ENCODE measurements at regions not wholly inside any gene's neighbourhood (a gene's known extent, or its start where the extent isn't known, plus 50 kb on each side); places are given as distances from the start of the nearest gene placed in this dataset.

GRCh38 chr5:67366276-67366675, 169.7 kb upstream of the CD180 start:
- no peaks in the 10 kb centered on the region for H3K9me3 ChIP-seq (ENCODE audit: severe bottlenecking)
- no peak for TF ChIP-seq CTCF (IDR thresholded peaks at IDR 0.05; ENCODE audit: low read depth, low read length)
- DNase-seq, result no peak
- no peak overlapping the region for H3K27ac ChIP-seq
- no peak overlapping the region for H3K4me3 ChIP-seq (ENCODE audit: low read depth, low read length)
- no peaks in the 10 kb centered on the region for H3K36me3 ChIP-seq
- no peaks in the 10 kb centered on the region for H3K27me3 ChIP-seq (ENCODE audit: insufficient read depth, low read depth, severe bottlenecking)

GRCh38 chr5:67364381-67364970, 167.9 kb upstream of the CD180 start:
- H3K9me3 ChIP-seq (ENCODE audit: severe bottlenecking), result no peaks in the 10 kb centered on the region
- H3K4me3 ChIP-seq (ENCODE audit: low read depth, low read length), result no peak overlapping the region
- TF ChIP-seq CTCF (IDR thresholded peaks at IDR 0.05; ENCODE audit: low read depth, low read length), result no peak
- no peaks in the 10 kb centered on the region for H3K27me3 ChIP-seq (ENCODE audit: insufficient read depth, low read depth, severe bottlenecking)
- no peak for DNase-seq
- H3K27ac ChIP-seq, result no peak overlapping the region
- H3K36me3 ChIP-seq, result no peaks in the 10 kb centered on the region

GRCh38 chr5:67363963-67364362, 167.4 kb upstream of the CD180 start:
- TF ChIP-seq CTCF (IDR thresholded peaks at IDR 0.05; ENCODE audit: low read depth, low read length), result no peak
- H3K27me3 ChIP-seq (ENCODE audit: insufficient read depth, low read depth, severe bottlenecking), result no peaks in the 10 kb centered on the region
- H3K9me3 ChIP-seq (ENCODE audit: severe bottlenecking), result no peaks in the 10 kb centered on the region
- no peaks in the 10 kb centered on the region for H3K36me3 ChIP-seq
- no peak overlapping the region for H3K27ac ChIP-seq
- no peak overlapping the region for H3K4me3 ChIP-seq (ENCODE audit: low read depth, low read length)
- DNase-seq, result no peak

DNA sequence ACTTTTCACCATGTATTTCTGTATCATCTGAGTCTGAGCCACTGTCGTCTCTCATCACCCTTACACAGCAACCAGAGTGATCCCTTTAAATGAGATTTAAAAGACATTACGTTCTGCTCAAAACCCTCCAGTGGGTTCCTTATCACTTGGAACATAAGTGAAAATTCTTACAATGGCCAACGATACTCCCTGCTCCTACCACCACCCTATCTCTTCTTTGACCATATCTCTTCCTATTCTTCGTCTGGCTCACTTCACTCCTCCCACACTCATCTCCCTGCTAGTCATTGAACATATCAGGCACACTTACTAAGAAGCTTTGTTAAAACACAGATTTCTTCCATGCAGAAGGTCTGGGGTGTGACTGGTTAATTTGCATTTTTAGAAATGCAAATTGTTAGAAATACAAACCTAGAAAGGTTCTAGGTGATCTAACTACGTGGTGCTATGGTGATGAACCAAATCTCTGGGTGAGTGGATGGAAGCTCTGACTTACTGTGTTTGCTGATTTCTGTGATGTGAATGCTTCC, 166.6 kb upstream of the CD180 start:
- no peak for TF ChIP-seq CTCF (IDR thresholded peaks at IDR 0.05; ENCODE audit: low read depth, low read length)
- H3K27ac ChIP-seq, result no peak overlapping the region
- DNase-seq, result no peak

DNA sequence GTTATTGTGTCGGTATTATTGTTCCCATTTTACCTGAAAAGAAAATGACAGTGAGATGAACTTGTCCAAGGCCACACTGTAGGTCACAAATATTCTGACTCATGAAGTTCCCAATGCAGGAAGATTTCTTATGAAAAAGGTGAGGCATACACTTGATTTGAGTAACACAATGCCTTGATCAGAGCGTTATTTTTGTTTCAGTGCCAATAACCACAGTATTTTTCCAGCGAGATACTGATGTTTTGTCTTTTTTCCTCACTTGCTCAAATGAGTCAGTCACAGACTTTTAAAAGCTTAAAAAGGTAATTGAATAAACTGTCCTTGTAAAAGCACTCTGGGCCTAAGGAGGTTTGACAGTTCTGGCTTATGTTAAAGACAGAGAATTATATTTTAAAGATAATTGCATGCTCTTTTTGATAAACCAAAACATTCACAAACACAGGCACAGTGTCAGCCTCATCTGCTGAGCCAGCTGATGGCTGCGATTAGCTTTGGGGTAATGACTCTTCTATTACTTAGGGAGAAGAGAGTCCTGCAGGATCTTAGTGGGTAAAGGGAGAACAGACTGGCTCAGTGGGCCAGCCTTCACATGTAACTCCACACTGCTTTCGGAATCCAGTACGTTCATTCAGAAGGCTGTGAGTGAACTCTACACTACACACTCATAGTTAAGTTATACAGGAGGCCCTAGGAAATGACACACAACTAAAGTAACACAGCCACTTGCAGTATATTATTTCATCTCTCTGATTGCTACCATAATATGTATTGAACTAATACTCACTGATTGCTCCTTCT, 165.5 kb upstream of the CD180 start:
- H3K27ac ChIP-seq, result no peak overlapping the region
- no peak overlapping the region for H3K4me3 ChIP-seq (ENCODE audit: low read depth, low read length)
- no peaks in the 10 kb centered on the region for H3K27me3 ChIP-seq (ENCODE audit: insufficient read depth, low read depth, severe bottlenecking)
- no peaks in the 10 kb centered on the region for H3K9me3 ChIP-seq (ENCODE audit: severe bottlenecking)
- DNase-seq, result no peak
- TF ChIP-seq CTCF (IDR thresholded peaks at IDR 0.05; ENCODE audit: low read depth, low read length), result no peak
- no peaks in the 10 kb centered on the region for H3K36me3 ChIP-seq

More for the DNA sequence above, 166.6 kb upstream of the CD180 start:
- Histone ChIP-seq H3K36me3 (no peaks in the 10 kb centered on the region), H3K27me3 (ENCODE audit: insufficient read depth, low read depth, severe bottlenecking) (no peaks in the 10 kb centered on the region), H3K9me3 (ENCODE audit: severe bottlenecking) (no peaks in the 10 kb centered on the region), H3K4me3 (ENCODE audit: low read depth, low read length) (no peak overlapping the region)

Data from WERI-Rb-1 (cell line).